Right lobe of liver (tissue), 4 donors: ENCODE measurements at regions not wholly inside any gene's neighbourhood (a gene's known extent, or its start where the extent isn't known, plus 50 kb on each side); places are given as distances from the start of the nearest gene placed in this dataset.

Experiments used
- CTCF ChIP-seq, 4 donors: fragments of 200-600 bp in 3 of 4; fragments of 450-650 bp in 1 of 4; IDR thresholded peaks; one replicate each; pipeline versions ENCODE4 v1.5.1 to v1.8.0; 2016 to 2022; ENCODE audit warnings: antibody characterized with exemption in 4 of 4, mild to moderate bottlenecking in 2 of 4
- POLR2A ChIP-seq: fragments of 450-650 bp; IDR thresholded peaks from one replicate; pipeline ENCODE4 v1.6.1; 2017; ENCODE audit warnings: antibody characterized with exemption, mild to moderate bottlenecking
- donor health status: DM: no; HTN: no; CAD: no.
- donor health status: DM: no; HTN: no; CAD: no.
- donor health status: DM: no; HTN: yes; CAD: no.

DNA sequence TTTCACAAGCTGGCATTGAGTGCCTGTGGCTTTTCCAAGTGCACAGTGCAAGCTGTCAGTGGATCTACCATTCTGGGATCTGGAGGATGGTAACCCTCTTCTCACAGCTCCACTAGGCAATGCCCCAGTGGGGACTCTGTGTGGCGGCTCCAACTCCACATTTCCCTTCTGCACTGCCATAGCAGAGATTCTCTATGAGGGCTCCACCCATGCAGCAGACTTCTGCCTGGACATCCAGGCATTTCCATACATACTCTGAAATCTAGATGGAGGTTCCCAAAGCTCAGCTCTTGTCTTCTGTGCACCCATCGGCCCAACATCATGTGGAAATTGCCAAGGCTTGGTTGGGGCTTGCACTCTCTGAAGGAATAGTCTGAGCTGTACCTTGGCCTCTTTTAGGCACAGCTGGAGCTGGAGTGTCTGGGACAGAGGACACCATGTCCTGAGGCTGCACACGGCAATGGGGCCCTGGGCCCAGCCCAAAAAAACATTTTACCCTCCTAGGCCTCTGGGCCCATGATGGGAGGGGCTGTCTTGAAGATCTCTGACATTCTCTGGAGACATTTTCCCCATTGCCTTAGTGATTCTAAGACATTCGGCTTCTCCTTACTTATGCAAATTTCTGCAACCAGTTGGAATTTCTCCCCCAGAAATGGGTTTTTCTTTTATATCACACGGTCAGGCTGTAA lies 313.3 kb upstream of the SFSWAP start:
- TF ChIP-seq CTCF (IDR thresholded peaks at IDR 0.05) (no peak), POLR2A (no peak)
